HEK293T (cell line): ENCODE measurements at regions not wholly inside any gene's neighbourhood (a gene's known extent, or its start where the extent isn't known, plus 50 kb on each side); places are given as distances from the start of the nearest gene placed in this dataset.

Experiments used
- CTCF ChIA-PET: fragments of 350-600 bp; formaldehyde crosslinking; extraction: SDS; loops from one replicate; lab custom pipeline; 2021; ENCODE audit warnings: antibody characterized with exemption, inconsistent platforms; lab: Yijun Ruan, JAX
- POLR2A ChIA-PET: fragments of 350-600 bp; formaldehyde crosslinking; extraction: SDS; loops from one replicate; lab custom pipeline; 2020; ENCODE audit warnings: antibody characterized with exemption, inconsistent platforms; lab: Yijun Ruan, JAX
- DNase-seq: peaks from one replicate; pipeline ENCODE4 v3.0.0; 2012; ENCODE audit warnings: mixed read lengths; ENCODE audit errors: extremely low spot score
- ARNT ChIP-seq: fragments of 450-650 bp; IDR thresholded peaks from 2 replicates; pipeline ENCODE4 v1.6.1; 2017; ENCODE audit warnings: mild to moderate bottlenecking
- BHLHE40 ChIP-seq: fragments of 450-650 bp; IDR thresholded peaks from 2 replicates; pipeline ENCODE4 v1.6.1; 2016; ENCODE audit warnings: mild to moderate bottlenecking, moderate library complexity, borderline replicate concordance
- CTBP1 ChIP-seq: fragments of 450-650 bp; IDR thresholded peaks from 2 replicates; pipeline ENCODE4 v1.6.1; 2016; ENCODE audit warnings: borderline replicate concordance
- ELF4 ChIP-seq: fragments of 450-650 bp; IDR thresholded peaks from 2 replicates; pipeline ENCODE4 v1.6.1; 2017; ENCODE audit warnings: antibody characterized with exemption
- FOXA1 ChIP-seq: fragments of 450-650 bp; IDR thresholded peaks from 2 replicates; pipeline ENCODE4 v1.6.1; 2016; ENCODE audit warnings: mild to moderate bottlenecking
- FOXK2 ChIP-seq: fragments of 450-650 bp; IDR thresholded peaks from 2 replicates; pipeline ENCODE4 v1.6.1; 2016; ENCODE audit warnings: mild to moderate bottlenecking
- FOXM1 ChIP-seq: fragments of 450-650 bp; IDR thresholded peaks from 2 replicates; pipeline ENCODE4 v1.6.1; 2017; ENCODE audit warnings: mild to moderate bottlenecking, borderline replicate concordance
- HDGF ChIP-seq: fragments of 450-650 bp; IDR thresholded peaks from 2 replicates; pipeline ENCODE4 v1.6.1; 2017; ENCODE audit warnings: antibody characterized with exemption, borderline replicate concordance
- L3MBTL2 ChIP-seq: fragments of 450-650 bp; conservative IDR thresholded peaks from 2 replicates; pipeline ENCODE4 v1.6.1; 2016; ENCODE audit warnings: mild to moderate bottlenecking
- LEF1 ChIP-seq: fragments of 450-650 bp; IDR thresholded peaks from 2 replicates; pipeline ENCODE4 v1.6.1; 2017; ENCODE audit warnings: mild to moderate bottlenecking, borderline replicate concordance
- NFRKB ChIP-seq: fragments of 450-650 bp; IDR thresholded peaks from 2 replicates; pipeline ENCODE4 v1.6.1; 2016; ENCODE audit warnings: mild to moderate bottlenecking, moderate library complexity
- PKNOX1 ChIP-seq: fragments of 450-650 bp; IDR thresholded peaks from 2 replicates; pipeline ENCODE4 v1.6.1; 2016
- SP1 ChIP-seq: fragments of 450-650 bp; IDR thresholded peaks from 2 replicates; pipeline ENCODE4 v1.6.1; 2017
- SUZ12 ChIP-seq: fragments of 450-650 bp; IDR thresholded peaks from 2 replicates; pipeline ENCODE4 v1.6.1; 2016; ENCODE audit warnings: mild to moderate bottlenecking
- TARDBP ChIP-seq: fragments of 450-650 bp; IDR thresholded peaks from 2 replicates; pipeline ENCODE4 v1.6.1; 2016
- ZNF384 ChIP-seq: fragments of 450-650 bp; IDR thresholded peaks from 2 replicates; pipeline ENCODE4 v1.6.1; 2016

GRCh38 chr11:119797736-119798135 lies 68.7 kb upstream of the NECTIN1 start:
- ChIA-PET CTCF (no interaction called here), POLR2A (no interaction called here)
- no peak for DNase-seq
- TF ChIP-seq L3MBTL2 (no peak), LEF1 (no peak), ELF4 (no peak), TARDBP (no peak), SP1 (no peak), PKNOX1 (no peak), CTBP1 (no peak), SUZ12 (no peak), ZNF384 (no peak), NFRKB (no peak), BHLHE40 (no peak), FOXM1 (no peak)

- TF ChIP-seq FOXM1 (no peak), FOXK2 (no peak), HDGF (no peak)
- ChIA-PET POLR2A (no interaction called here), CTCF (interaction anchor here (0.6 kb wide), 1 partner anchor 57 kb away, joined by 3 read pairs; no protein-coding TSS in a partner anchor)
- DNase-seq = no peak
These were observed 68.2 kb upstream of the NECTIN1 start for GRCh38 chr11:119797123-119797611.

GRCh38 chr11:119796363-119797060 lies 67.5 kb upstream of the NECTIN1 start:
- CTCF ChIA-PET = interaction anchor here (0.6 kb wide), 1 partner anchor 58 kb away, joined by 3 read pairs; no protein-coding TSS in a partner anchor
- POLR2A ChIA-PET = no interaction called here
- no peak for DNase-seq
- TF ChIP-seq FOXK2 (no peak), ZNF384 (no peak), L3MBTL2 (no peak), SP1 (no peak), FOXA1 (no peak), CTBP1 (no peak), SUZ12 (no peak), LEF1 (no peak), ARNT (no peak), NFRKB (no peak), BHLHE40 (no peak), FOXM1 (no peak)

GRCh38 chr11:119795690-119796089 lies 66.7 kb upstream of the NECTIN1 start:
- CTCF ChIA-PET = no interaction called here
- no peak for DNase-seq
- POLR2A ChIA-PET = no interaction called here
- TF ChIP-seq L3MBTL2 (no peak), ARNT (no peak), ZNF384 (no peak)

- ChIA-PET POLR2A (no interaction called here), CTCF (no interaction called here)
- DNase-seq = no peak
- no peak for TF ChIP-seq NFRKB
- no peak for TF ChIP-seq TARDBP
- TF ChIP-seq FOXK2 = no peak
- no peak for TF ChIP-seq FOXM1
- no peak for TF ChIP-seq ARNT
These were observed 66.2 kb upstream of the NECTIN1 start for GRCh38 chr11:119795231-119795630.

GRCh38 chr11:119794756-119795155 lies 65.8 kb upstream of the NECTIN1 start:
- no peak for DNase-seq
- TF ChIP-seq TARDBP (no peak), LEF1 (no peak), PKNOX1 (no peak), SUZ12 (no peak), SP1 (no peak), ZNF384 (no peak), FOXK2 (no peak), CTBP1 (no peak), NFRKB (no peak), FOXA1 (no peak)
- ChIA-PET CTCF (no interaction called here), POLR2A (no interaction called here)

GRCh38 chr11:119794141-119794665 lies 65.2 kb upstream of the NECTIN1 start:
- no peak for TF ChIP-seq L3MBTL2
- no peak for TF ChIP-seq FOXA1
- no peak for TF ChIP-seq FOXM1
- TF ChIP-seq HDGF = no peak
- TF ChIP-seq CTBP1 = no peak
- TF ChIP-seq LEF1 = no peak
- no peak for TF ChIP-seq PKNOX1
- no peak for TF ChIP-seq ARNT
- no peak for TF ChIP-seq FOXK2
- no peak for TF ChIP-seq NFRKB
- no peak for TF ChIP-seq ZNF384
- no peak for TF ChIP-seq TARDBP
- TF ChIP-seq BHLHE40 = no peak
- no peak for TF ChIP-seq SUZ12
- no peak for TF ChIP-seq ELF4
- TF ChIP-seq SP1 = no peak
- CTCF ChIA-PET = interaction anchor here (0.6 to 0.8 kb wide), 2 partner anchors 13 to 48 kb away, joined by 4 to 5 read pairs; no protein-coding TSS in a partner anchor
- no peak for DNase-seq
- POLR2A ChIA-PET = no interaction called here
